ENCODE measurements at regions not wholly inside any gene's neighbourhood (a gene's known extent, or its start where the extent isn't known, plus 50 kb on each side); places are given as distances from the start of the nearest gene placed in this dataset.
"Not testable (repeated sequence)": the region's sequence is repeated elsewhere in the genome, so short reads cannot be mapped to it uniquely, and the experiment has no call there.

- DNase-seq (ENCODE audit: low spot score) = no peak
Measured at GRCh38 chr4:38279650-38280322, 319.6 kb downstream of the PTTG2 start.

- no peak for DNase-seq (ENCODE audit: low spot score)
Measured at GRCh38 chr4:38280323-38280706, 320.1 kb downstream of the PTTG2 start.

DNA sequence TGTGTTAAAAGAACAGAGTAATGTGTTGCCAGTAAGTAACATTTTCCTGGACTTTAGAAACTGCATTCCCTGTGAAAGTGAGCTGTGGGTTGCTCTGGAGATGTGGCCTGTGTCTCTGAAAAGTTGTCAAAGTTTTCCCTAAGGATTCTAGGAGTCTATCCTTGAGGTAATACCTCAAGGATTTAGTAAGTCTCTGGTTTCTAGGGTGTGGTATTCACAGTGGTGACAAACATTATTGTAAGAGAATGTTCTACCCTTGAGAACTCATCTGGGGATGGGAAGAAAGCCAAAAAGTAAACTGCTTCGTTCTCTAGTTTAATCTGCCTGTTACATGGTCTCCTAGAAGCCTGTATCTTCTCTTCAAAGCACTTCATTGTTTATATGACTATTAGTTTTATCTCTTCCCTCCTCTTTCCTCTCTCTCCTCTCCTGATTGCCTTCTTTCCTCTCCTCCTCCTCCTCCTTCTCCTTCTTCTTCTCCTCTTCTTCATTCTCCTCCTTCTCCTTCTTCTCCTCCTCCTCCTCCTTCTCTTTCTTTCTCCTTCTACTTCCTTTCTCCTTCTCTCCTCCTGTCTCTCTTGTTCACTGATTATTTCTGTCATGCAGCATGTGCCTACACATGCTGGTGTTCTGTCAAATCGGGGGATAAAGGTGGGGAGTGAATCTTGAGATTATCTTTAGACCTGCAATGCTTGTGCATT lies 321.3 kb downstream of the PTTG2 start:
- DNase-seq (ENCODE audit: low spot score) = no peak

- DNase-seq (ENCODE audit: low spot score) = no peak
Measured at GRCh38 chr4:38283724-38284123, 323.5 kb downstream of the PTTG2 start.

DNA sequence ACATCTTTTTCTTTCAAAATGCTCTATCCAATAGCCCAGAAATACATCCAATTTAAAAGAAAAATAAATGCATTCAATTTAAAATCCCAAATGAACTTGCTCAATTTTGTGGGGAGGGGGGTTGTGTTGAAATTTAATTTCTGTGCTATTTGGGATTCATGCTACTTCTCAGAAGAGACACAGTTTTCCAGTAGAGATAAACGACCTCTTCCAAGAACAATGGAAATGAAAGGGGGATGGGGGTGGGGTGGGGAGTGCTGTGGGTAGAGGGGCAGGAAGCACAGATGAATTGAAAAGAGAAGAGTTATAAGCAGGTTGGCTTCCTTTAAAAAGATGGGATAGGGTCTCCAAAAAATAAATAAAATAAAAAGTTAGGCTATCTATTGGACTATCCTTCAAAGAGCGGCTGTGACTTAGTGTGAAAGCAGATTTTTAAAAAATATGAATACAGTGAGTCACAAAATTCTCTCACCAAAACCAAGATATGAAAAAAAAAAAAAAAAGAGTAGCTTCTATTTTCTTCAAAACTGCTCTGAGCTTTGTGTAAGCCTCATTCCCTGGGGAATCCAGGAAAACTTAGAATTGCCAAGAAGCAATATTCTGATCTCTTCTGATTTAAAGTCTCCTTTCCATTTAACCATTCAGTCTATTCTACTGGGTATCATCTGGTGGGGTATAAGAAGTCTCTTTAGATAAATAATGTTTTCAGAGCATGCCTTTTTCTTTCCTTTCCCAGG lies 324.3 kb downstream of the PTTG2 start:
- DNase-seq (ENCODE audit: low spot score) = no peak

- no peak for DNase-seq (ENCODE audit: low spot score)
Measured at GRCh38 chr4:38287101-38287851, 327.1 kb downstream of the PTTG2 start.

- DNase-seq (ENCODE audit: low spot score) = no peak
Measured at GRCh38 chr4:38289553-38289952, 329.4 kb downstream of the PTTG2 start.

DNA sequence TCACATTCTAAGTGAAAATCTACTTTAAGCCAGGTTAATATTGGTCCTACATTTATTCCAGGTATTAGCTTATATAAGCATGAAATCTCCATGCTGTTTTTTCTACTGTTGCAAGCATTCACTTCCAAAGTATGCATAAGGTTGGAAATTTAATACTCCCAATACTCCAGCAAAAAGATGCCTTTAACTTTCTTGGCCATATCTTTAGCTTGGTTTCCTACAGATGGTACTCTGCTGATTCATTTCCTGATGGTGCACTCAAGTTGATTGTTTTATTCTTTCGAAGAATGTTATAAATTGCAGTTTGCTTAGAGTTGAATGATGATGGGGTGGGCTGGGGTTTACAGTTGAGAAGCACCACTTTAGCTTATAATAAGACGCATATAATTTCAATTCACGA lies 330.2 kb downstream of the PTTG2 start:
- no peak for DNase-seq (ENCODE audit: low spot score)

DNA sequence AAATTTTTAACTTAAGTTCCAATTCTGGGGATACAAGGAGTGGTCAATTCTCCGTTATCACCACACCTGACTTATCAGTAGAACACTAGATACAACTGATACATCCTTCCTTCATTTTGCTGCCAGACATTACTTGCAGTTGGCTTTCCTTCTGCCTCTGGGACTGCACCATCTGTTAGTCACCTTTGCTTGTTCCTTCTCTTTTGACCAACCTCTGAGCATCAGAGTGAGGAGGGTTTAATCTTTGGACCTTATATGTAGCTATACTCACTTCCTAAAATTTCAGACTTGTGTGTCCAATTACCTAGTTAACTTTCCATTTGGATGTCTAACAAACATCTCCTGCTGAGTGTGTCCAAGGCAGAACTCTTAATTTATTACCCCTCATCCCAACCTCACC lies 330.7 kb downstream of the PTTG2 start:
- no peak for DNase-seq (ENCODE audit: low spot score)

DNA sequence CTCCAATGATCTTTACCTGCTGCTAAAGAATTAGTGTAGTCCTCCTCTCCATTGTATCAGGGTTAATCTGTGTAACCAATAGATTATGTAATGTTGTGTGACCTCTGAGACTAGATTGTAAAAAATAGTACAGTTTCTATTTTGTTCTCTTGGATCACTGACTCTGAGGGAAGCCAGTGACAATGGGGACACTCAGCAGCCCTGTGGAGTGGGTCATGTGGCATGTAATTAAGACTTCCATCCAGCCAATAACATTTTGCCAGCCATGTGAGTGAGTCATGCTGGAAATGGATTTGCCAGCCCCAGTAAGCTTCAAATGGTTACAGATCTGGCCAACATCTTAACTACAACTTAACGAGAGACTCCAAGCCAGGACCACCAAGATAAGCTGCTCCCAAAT lies 332.3 kb downstream of the PTTG2 start:
- peak; percentile 35 for DNase-seq (ENCODE audit: low spot score)

- no peak for DNase-seq (ENCODE audit: low spot score)
Measured at GRCh38 chr4:38294238-38294637, 334.0 kb downstream of the PTTG2 start.

DNA sequence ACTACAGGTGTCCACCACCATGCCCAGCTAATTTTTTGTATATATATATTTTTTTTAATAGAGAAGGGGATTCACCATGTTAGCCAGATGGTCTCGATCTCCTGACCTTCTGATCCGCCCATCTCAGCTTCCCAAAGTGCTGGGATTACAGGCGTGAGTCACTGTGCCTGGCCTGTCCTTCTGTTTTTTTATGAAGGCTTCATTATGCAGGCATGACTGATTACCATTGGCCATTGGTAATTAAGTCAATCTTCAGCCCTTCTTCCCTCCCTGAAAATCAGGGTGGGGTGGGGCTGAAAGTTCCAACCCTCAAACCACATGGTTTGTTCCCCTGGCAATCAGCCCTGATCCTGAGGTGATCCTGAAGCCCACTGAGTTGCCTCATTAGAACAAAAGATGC lies 336.9 kb downstream of the PTTG2 start:
- DNase-seq (ENCODE audit: low spot score) = no peak

DNA sequence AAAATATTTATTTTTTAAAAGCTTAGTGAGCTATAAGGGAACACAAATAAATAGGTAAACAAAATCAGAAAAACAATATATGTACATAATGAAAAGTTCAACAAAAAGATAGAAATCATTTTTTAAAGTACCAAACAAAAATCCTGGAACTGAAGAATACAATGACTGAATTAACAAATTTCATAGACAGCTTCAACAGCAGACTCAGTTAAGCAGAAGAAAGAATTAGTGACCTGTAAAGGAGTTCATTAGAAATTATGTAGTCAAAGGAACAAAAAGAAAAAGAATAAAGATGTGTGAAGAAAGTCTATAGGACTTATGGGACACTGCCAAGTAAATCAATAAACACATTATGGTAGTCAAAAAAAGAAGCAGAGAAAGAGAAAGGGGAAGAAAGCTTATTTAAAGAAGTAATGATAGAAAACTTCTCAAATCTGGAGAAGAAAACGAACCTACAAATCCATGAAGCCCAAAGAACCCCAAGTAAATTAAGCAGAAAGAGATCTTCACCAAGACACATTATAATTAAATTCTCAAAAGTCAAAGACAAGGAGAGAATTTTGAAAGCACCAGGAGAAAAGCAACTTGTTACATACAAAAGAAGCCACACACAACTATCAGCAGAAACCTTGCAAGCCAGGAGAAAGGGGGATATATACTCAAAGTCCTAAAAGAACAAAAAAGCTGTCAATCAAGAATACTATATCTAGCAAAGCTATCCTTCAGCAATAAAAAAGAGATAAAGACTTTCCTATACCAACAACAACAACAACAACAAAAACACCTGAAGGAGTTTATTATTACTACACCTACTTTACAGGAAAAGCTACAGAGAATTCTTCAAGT lies 338.9 kb downstream of the PTTG2 start:
- DNase-seq (ENCODE audit: low spot score) = no peak

DNA sequence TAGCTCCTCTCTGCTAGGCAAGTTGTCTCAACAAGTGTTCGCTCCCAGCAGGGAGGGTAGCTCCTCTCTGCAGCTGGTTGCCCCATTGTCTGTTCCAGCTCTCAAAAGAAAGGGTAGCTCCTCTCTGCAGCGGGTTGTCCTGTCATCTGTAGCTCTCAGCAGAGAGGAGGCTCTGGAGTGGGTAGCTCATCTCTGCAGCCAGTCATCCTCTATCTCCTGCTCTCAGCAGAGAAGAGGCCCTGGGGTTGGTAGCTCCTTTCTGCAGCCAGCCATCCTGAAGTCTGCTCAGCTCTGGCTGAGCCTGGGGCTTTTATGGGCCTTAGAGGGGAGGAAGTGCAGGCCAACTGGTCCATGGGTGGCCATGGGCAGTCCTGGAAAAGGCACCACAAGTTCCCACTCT lies 342.7 kb downstream of the PTTG2 start:
- no peak for DNase-seq (ENCODE audit: low spot score)

GRCh38 chr4:38304460-38304859 lies 344.3 kb downstream of the PTTG2 start:
- not testable (repeated sequence) for DNase-seq (ENCODE audit: low spot score)

GRCh38 chr4:38306482-38307071 lies 346.4 kb downstream of the PTTG2 start:
- DNase-seq (ENCODE audit: low spot score) = no peak

DNA sequence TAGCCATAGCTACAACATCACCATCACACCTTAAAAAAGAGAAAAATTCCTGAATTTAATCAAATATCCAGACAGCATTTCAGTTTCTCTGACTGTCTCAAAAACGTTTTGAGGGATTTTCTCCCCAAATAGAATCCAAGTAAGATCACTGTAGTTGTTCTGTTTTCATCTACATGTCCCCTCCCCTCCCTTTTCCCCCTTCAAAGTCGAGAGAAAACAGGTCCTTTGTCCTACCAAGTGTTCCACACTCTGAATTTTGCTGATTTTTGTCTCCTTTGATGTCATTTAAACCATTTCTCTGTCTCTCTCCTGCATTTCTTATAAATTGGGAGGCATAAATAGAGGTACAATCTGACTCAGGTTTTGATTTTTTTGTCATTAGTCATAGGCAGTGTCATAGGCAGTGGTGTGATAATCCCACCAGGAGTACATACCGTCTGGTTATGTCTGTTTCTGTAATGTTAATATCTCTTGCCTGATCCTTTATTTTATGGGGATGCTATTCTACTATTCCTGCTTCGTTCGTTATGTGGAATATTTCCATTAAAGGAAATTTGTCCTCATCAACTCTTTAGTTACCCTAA lies 348.6 kb downstream of the PTTG2 start:
- DNase-seq (ENCODE audit: low spot score) = no peak

DNA sequence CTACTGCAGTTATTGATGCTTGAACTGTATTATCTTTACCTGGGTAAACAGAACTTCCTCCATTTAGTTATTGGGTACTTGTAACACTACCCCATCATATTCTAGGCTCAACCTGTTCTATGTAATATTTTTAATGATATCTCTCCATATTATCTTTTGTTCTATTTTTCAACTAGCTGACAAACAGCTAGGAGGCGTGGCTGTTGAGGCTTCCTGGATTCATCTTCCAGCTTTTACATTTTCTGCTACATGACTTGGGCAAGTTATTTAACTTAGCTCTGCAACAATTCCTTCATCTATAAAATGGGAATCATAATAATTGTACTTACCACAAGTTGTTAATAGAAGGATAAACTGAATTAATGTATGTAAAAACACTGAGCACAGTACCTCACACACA lies 349.3 kb downstream of the PTTG2 start:
- DNase-seq (ENCODE audit: low spot score) = no peak

GRCh38 chr4:38310446-38311043 lies 350.3 kb downstream of the PTTG2 start:
- DNase-seq (ENCODE audit: low spot score) = peak; percentile 64

- DNase-seq (ENCODE audit: low spot score) = no peak
Measured at GRCh38 chr4:38311495-38312126, 351.4 kb downstream of the PTTG2 start.
